Omental fat pad (tissue), 3 donors: ENCODE measurements at regions not wholly inside any gene's neighbourhood (a gene's known extent, or its start where the extent isn't known, plus 50 kb on each side); places are given as distances from the start of the nearest gene placed in this dataset.

Source experiments
- ATAC-seq: fragments of 150-250 bp; one replicate; pipeline ENCODE4 v1.9.1; 2016; ENCODE audit warnings: mild to moderate bottlenecking, moderate library complexity; ENCODE audit not compliant: low FRiP score
- DNase-seq: peaks from one replicate; pipeline ENCODE4 v3.0.0-alpha.2; 2019; ENCODE audit warnings: low spot score
- TF ChIP-seq, protein P1 (sequence below), 3 donors: fragments of 450-650 bp; IDR thresholded peaks; one replicate each; pipeline ENCODE4 v1.5.1; 2016 to 2017; ENCODE audit warnings: antibody characterized with exemption in 3 of 3, mild to moderate bottlenecking in 3 of 3, moderate library complexity in 2 of 3

- TF ChIP-seq, protein P1, sequence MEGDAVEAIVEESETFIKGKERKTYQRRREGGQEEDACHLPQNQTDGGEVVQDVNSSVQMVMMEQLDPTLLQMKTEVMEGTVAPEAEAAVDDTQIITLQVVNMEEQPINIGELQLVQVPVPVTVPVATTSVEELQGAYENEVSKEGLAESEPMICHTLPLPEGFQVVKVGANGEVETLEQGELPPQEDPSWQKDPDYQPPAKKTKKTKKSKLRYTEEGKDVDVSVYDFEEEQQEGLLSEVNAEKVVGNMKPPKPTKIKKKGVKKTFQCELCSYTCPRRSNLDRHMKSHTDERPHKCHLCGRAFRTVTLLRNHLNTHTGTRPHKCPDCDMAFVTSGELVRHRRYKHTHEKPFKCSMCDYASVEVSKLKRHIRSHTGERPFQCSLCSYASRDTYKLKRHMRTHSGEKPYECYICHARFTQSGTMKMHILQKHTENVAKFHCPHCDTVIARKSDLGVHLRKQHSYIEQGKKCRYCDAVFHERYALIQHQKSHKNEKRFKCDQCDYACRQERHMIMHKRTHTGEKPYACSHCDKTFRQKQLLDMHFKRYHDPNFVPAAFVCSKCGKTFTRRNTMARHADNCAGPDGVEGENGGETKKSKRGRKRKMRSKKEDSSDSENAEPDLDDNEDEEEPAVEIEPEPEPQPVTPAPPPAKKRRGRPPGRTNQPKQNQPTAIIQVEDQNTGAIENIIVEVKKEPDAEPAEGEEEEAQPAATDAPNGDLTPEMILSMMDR (IDR thresholded peaks at IDR 0.05), result no peak
- DNase-seq (no peak), ATAC-seq (no peak)
Measured at GRCh38 chr2:183807870-183808269, 683.6 kb downstream of the NUP35 start.

- DNase-seq (no peak), ATAC-seq (no peak)
- TF ChIP-seq, protein P1 (IDR thresholded peaks at IDR 0.05), result no peak
Measured at GRCh38 chr2:183809404-183809803, 685.2 kb downstream of the NUP35 start.

DNA sequence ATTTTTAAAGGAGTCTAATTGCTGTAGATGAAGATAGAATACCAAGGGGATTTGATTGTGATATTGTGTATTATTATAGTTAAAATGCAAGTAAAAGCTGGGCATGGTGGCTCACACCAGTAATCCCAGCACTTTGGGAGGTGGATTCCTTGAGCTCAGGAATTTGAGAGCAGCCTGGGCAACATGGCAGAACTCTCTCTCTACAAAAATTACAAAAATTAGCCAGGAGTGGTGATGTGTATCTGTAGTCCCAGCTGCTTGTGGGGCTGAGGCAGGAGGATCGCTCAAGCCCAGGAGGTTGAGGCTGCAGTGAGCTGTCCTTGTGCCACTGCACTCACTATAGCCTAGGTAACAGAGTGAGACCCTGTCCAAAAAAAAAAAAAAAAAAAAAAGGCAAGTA, 687.0 kb downstream of the NUP35 start:
- TF ChIP-seq, protein P1 (IDR thresholded peaks at IDR 0.05), result no peak
- DNase-seq (no peak), ATAC-seq (no peak)

DNA sequence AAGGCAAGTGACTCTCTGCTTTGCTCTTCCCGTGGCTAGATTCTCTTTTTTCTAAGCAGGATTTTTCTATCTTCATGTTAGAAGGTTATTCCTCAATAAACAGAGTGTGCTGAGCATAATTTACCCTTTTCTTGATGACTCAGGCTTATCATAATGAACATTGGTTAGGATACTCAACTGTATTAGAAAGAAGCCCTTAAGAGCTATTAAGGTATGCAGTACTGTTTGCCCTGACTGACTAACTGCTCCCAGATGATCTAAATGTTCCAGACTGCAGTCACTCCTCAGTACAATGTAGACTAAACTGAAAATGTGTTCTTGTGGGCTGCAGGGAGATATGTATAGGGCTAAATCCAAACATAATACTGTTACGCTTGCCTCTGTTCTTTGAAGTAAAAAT, 687.8 kb downstream of the NUP35 start:
- TF ChIP-seq, protein P1 (IDR thresholded peaks at IDR 0.05), result no peak
- DNase-seq (no peak), ATAC-seq (no peak)

- no peak for DNase-seq
- no peak for ATAC-seq
- TF ChIP-seq, protein P1 (IDR thresholded peaks at IDR 0.05), result no peak
Measured at GRCh38 chr2:183825710-183826109, 701.5 kb downstream of the NUP35 start.

DNA sequence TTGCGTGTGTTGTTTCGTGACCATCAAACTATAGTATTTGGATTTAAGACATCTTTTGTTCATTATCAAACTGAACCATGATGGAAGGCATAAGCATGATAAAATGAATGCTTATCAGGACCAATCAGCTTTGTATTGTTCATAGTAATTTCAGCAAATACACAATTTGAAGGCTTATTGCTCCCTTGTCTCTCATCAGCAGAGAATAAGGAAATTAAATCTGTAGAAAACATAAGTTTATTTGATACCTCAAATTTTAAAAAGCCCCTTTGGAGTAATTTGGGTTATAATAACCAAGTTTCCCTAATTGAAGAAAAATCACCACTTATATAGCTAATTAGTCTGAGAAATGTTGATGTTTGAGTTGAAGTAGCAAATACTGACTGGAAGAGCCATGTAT, 705.7 kb downstream of the NUP35 start:
- DNase-seq (no peak), ATAC-seq (no peak)
- TF ChIP-seq, protein P1 (IDR thresholded peaks at IDR 0.05), result no peak

DNA sequence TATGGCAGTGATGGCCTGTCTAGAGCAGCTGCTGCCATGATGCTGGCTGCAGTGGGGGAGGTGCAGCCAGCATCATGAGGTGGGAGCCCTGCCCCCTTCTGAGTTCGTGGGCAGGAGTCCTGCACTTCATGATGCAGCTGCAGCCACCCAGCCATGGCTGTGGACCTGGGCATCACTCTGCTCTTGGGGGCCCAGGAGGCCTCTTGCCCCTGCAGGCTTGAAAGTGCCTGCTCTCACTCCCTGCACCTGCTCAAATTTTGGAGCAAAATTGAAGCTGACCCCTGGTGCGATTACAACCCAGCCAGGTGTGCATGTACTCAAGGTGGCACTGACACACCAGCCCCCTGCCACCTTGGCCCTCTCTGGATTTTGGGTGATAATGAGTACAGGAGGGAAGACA, 712.9 kb downstream of the NUP35 start:
- DNase-seq, result no peak
- TF ChIP-seq, protein P1 (IDR thresholded peaks at IDR 0.05), result no peak
- no peak for ATAC-seq
